Body of pancreas (tissue), 4 donors: ENCODE measurements at regions not wholly inside any gene's neighbourhood (a gene's known extent, or its start where the extent isn't known, plus 50 kb on each side); places are given as distances from the start of the nearest gene placed in this dataset.

Source experiments
- POLR2A ChIP-seq, 3 donors: fragments of 450-650 bp; IDR thresholded peaks; one replicate each; pipeline ENCODE4 v1.6.1; 2016; ENCODE audit warnings: antibody characterized with exemption in 3 of 3, mild to moderate bottlenecking in 2 of 3
- TF ChIP-seq, protein P1 (sequence below), 7 experiments: fragments of 450-650 bp in 4 of 7; fragments of 200-600 bp in 3 of 7; sonication (generic) in 3 of 7; IDR thresholded peaks; one replicate each; pipeline ENCODE4 v1.5.1; 2016 to 2019; ENCODE audit warnings: antibody characterized with exemption in 7 of 7

DNA sequence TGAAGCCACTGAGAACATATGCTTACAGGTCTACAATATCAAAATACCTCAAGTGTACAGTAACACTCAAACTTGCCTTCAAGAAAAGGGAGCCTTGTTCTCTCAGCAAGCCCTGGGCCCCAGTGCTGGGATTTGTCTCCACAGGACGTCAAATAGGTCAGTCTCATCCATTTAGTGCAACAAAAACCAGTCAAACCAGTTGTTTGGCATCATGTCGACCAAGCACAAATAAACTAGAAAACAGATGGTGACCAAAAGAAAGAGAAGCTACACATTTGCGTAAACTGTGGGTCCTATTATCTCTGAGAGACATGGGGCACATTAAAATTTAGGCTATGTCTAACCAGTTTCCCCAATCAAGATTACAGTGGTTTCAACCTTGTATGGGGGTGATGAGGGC, 182.6 kb upstream of the PKDCC start:
- TF ChIP-seq, protein P1, sequence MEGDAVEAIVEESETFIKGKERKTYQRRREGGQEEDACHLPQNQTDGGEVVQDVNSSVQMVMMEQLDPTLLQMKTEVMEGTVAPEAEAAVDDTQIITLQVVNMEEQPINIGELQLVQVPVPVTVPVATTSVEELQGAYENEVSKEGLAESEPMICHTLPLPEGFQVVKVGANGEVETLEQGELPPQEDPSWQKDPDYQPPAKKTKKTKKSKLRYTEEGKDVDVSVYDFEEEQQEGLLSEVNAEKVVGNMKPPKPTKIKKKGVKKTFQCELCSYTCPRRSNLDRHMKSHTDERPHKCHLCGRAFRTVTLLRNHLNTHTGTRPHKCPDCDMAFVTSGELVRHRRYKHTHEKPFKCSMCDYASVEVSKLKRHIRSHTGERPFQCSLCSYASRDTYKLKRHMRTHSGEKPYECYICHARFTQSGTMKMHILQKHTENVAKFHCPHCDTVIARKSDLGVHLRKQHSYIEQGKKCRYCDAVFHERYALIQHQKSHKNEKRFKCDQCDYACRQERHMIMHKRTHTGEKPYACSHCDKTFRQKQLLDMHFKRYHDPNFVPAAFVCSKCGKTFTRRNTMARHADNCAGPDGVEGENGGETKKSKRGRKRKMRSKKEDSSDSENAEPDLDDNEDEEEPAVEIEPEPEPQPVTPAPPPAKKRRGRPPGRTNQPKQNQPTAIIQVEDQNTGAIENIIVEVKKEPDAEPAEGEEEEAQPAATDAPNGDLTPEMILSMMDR (IDR thresholded peaks at IDR 0.05) = no peak
- TF ChIP-seq POLR2A (IDR thresholded peaks at IDR 0.05) = no peak
